ENCODE measurements at regions not wholly inside any gene's neighbourhood (a gene's known extent, or its start where the extent isn't known, plus 50 kb on each side); places are given as distances from the start of the nearest gene placed in this dataset.

DNA sequence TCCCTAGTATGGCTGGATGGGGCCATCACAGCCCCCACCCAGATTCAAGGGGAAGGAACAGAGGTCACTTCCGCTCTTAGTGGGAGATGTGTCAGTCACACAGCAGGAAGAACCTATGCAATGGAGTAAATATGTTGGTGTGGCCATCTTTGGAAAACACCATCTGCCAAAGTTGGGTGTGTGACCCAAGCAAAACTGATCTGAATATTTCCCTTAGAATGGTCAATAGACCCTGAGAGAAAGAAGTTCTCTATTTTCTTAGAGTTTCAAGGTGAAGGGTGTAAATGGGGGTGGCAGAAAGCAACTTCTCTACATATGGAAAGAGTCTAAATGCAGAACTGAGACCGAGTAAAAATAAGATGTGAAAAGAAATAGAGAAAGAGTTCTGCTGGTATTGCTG, 212.7 kb downstream of the ESM1 start:
- no peak overlapping the region for H3K4me3 ChIP-seq (ENCODE audit: low read depth, low read length)
- TF ChIP-seq, protein P1, sequence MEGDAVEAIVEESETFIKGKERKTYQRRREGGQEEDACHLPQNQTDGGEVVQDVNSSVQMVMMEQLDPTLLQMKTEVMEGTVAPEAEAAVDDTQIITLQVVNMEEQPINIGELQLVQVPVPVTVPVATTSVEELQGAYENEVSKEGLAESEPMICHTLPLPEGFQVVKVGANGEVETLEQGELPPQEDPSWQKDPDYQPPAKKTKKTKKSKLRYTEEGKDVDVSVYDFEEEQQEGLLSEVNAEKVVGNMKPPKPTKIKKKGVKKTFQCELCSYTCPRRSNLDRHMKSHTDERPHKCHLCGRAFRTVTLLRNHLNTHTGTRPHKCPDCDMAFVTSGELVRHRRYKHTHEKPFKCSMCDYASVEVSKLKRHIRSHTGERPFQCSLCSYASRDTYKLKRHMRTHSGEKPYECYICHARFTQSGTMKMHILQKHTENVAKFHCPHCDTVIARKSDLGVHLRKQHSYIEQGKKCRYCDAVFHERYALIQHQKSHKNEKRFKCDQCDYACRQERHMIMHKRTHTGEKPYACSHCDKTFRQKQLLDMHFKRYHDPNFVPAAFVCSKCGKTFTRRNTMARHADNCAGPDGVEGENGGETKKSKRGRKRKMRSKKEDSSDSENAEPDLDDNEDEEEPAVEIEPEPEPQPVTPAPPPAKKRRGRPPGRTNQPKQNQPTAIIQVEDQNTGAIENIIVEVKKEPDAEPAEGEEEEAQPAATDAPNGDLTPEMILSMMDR (IDR thresholded peaks at IDR 0.05; ENCODE audit: low read depth, low read length, missing control alignments), result no peak
- no peak for DNase-seq (ENCODE audit: low read depth)
- in situ Hi-C loops (cut with HindIII; ENCODE audit: low sequenced_read_pairs), result no loop called here

DNA sequence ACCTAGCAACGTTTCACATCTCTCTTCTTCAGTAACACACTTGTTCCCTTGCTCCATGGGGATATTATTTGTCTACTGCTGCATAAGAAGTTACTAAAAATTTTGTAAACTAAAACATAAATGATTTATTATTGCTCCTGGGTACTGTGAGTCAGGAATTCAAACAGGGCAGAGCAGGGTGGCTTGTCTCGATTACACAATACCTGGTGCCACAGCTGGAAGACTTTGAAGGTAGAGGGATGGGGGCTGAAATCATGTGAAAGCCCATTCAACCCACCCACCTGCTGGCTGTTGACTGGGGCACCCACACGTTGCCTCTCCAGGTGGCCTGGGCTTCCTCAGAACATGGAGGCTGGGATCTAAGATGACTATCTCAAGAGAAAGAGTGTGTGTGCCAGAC, 213.2 kb downstream of the ESM1 start:
- no peak for DNase-seq (ENCODE audit: low read depth)
- TF ChIP-seq, protein P1 (IDR thresholded peaks at IDR 0.05; ENCODE audit: low read depth, low read length, missing control alignments), result no peak
- no peak overlapping the region for H3K4me3 ChIP-seq (ENCODE audit: low read depth, low read length)
- in situ Hi-C loops (cut with HindIII; ENCODE audit: low sequenced_read_pairs), result no loop called here

DNA sequence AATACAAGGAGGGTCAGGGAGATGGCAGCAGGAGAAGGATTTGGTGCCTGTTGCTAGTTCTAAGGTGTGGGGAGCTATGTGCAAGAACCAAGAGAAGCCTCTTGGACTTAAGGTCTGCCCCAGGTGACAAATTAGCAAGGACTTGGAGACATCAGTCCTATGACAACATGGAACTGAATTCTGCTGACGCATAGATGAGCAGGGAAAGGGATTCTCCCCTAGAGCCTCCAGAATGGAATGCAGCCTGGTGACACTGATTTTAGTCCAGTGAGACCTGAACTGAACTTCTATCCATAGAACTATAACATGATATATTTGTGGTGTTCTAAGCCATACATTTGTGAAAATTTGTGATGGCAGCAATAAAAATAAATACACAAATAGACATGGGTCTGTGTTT, 215.6 kb downstream of the ESM1 start:
- no peak overlapping the region for H3K4me3 ChIP-seq (ENCODE audit: low read depth, low read length)
- TF ChIP-seq, protein P1 (IDR thresholded peaks at IDR 0.05; ENCODE audit: low read depth, low read length, missing control alignments), result no peak
- no peak for DNase-seq (ENCODE audit: low read depth)
- in situ Hi-C loops (cut with HindIII; ENCODE audit: low sequenced_read_pairs), result no loop called here

DNA sequence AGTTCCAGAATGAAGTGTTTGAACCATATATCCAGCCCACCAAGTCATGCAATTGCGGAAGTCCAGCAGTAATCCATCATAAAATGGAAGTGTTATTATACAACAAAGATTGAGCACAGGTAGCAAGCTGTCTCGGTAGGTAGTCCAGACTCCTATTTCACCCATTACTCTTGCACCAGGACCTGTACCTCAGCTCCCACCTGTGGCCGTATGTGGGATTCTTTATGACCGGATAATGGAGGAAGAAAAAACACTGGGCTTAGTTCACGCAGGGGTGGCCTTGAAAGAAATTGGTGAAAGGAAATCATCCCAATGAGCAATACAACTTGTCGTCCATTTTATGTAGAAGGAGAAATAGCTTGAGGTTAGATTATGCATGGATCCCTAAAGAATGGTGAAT, 216.3 kb downstream of the ESM1 start:
- in situ Hi-C loops (cut with HindIII; ENCODE audit: low sequenced_read_pairs), result no loop called here
- TF ChIP-seq, protein P1 (IDR thresholded peaks at IDR 0.05; ENCODE audit: low read depth, low read length, missing control alignments), result no peak
- H3K4me3 ChIP-seq (ENCODE audit: low read depth, low read length), result no peak overlapping the region
- DNase-seq (ENCODE audit: low read depth), result no peak

DNA sequence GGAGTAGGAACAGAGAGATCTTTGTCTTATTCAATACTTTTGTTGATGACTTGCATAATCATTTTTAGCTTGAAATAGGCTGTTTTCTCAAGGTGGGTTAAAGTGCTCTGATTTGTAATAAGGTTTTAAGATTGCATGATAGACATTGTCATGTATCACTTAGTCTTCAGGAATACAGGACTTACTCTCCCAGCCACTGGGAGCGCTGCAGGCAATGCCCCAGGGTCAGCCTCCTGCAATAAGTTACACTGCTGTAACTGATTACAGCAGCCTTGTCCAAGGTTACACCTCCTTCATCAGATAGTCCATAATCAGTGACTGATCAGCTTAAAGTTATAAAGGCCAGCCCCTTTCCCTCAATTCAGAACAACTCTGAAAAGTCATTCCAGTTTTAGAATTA, 218.6 kb downstream of the ESM1 start:
- in situ Hi-C loops (cut with HindIII; ENCODE audit: low sequenced_read_pairs), result no loop called here
- H3K4me3 ChIP-seq (ENCODE audit: low read depth, low read length), result no peak overlapping the region
- TF ChIP-seq, protein P1 (IDR thresholded peaks at IDR 0.05; ENCODE audit: low read depth, low read length, missing control alignments), result no peak
- DNase-seq (ENCODE audit: low read depth), result no peak

DNA sequence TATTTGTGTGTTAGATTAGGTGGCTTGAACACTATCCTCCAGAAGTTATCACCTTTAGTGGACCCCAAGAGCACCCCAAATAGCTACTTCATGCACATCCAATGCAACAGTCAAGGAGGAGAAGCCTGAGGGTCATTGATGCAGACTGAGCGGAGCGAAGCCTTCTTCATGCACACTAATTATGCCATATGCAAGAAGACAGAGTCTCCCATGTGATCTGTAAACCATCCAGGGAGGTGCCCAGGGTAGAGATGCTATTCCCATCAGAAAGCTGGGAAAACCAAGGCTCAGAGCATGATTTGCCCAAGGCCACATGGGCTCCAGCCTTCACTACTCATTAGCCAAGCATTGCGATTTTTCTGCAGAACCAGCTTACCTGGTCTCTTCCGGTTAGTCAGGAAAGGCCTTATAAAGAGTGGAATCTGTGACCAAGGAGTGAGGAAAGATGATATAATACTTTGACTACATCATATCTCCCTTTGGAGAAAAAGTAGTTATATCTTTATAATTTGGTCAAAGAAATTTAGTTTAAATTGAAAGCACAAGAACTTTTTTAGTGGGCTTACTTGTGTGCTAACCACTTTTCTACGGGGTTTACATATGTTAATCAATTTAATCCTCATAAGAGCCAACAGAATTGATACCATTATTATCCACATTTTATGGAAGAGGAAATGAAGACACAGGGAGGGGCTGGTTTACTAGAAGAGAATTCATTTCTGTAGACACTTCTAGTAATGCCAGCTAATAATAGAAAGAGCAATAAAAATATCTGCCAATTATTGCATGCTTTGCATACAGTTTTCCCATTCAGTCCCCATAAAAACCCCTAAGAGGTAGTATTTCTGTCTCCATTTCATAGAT, 220.0 kb downstream of the ESM1 start:
- in situ Hi-C loops (cut with HindIII; ENCODE audit: low sequenced_read_pairs), result no loop called here
- H3K4me3 ChIP-seq (ENCODE audit: low read depth, low read length), result no peak overlapping the region
- no peak for DNase-seq (ENCODE audit: low read depth)
- TF ChIP-seq, protein P1 (IDR thresholded peaks at IDR 0.05; ENCODE audit: low read depth, low read length, missing control alignments), result no peak

Data from astrocyte of the cerebellum (primary cell).